Glutamatergic neuron (in vitro differentiated cells): ENCODE measurements at regions not wholly inside any gene's neighbourhood (a gene's known extent, or its start where the extent isn't known, plus 50 kb on each side); places are given as distances from the start of the nearest gene placed in this dataset.

Experiments used
- DNase-seq: peaks from one replicate; pipeline ENCODE4 v3.0.0; 2022
- H3K27ac Mint-ChIP-seq: one replicate; pipeline ENCODE4 v1.8.0; 2020; ENCODE audit warnings: mild to moderate bottlenecking, mixed read lengths, inconsistent platforms; ENCODE audit not compliant: unreplicated experiment
- H3K27me3 Mint-ChIP-seq: one replicate; pipeline ENCODE4 v1.8.0; 2020; ENCODE audit warnings: mild to moderate bottlenecking, moderate library complexity, mixed read lengths, inconsistent platforms; ENCODE audit not compliant: unreplicated experiment
- H3K36me3 Mint-ChIP-seq: one replicate; pipeline ENCODE4 v1.8.0; 2020; ENCODE audit warnings: mild to moderate bottlenecking, mixed read lengths, inconsistent platforms; ENCODE audit not compliant: unreplicated experiment
- H3K4me1 Mint-ChIP-seq: one replicate; pipeline ENCODE4 v1.8.0; 2020; ENCODE audit warnings: mild to moderate bottlenecking, low read depth, mixed read lengths, inconsistent platforms; ENCODE audit not compliant: unreplicated experiment
- H3K4me3 Mint-ChIP-seq: one replicate; pipeline ENCODE4 v1.8.0; 2020; ENCODE audit warnings: mild to moderate bottlenecking, mixed read lengths, inconsistent platforms; ENCODE audit not compliant: unreplicated experiment
- H3K9me3 Mint-ChIP-seq: one replicate; pipeline ENCODE4 v1.8.0; 2020; ENCODE audit warnings: mild to moderate bottlenecking, moderate library complexity, mixed read lengths, inconsistent platforms; ENCODE audit not compliant: unreplicated experiment
- TF ChIP-seq, protein P1 (sequence below): fragments of 200-600 bp; sonication (generic); IDR thresholded peaks from one replicate; pipeline ENCODE4 v1.5.0; 2021; ENCODE audit not compliant: partially characterized antibody, unreplicated experiment

DNA sequence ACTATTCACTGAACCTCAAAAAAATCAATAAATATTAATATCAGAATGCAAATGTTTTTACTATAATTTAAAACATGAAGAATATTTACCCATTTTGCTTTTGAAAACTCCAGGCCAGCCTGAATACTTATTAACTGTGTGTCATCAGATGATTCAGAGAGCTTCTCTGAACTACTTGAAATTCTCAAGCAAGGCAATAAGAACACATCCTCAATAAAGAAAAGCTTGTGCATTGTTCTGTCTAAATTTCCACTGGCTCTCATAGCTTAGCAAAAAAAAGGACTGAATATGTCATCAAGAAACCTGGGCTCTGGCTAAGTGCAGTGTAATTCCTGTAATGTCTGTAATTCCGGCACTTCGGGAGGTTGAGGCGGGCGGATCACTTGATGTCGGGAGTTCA is 194.1 kb downstream of the BTG1 start:
- Mint-ChIP-seq H3K4me3 (no peak overlapping the region), H3K27ac (no peak overlapping the region), H3K9me3 (no peaks in the 10 kb centered on the region), H3K36me3 (no peaks in the 10 kb centered on the region), H3K27me3 (no peaks in the 10 kb centered on the region), H3K4me1 (peaks cover 3% of the 10 kb centered on the region)
- no peak for DNase-seq
- TF ChIP-seq, protein P1, sequence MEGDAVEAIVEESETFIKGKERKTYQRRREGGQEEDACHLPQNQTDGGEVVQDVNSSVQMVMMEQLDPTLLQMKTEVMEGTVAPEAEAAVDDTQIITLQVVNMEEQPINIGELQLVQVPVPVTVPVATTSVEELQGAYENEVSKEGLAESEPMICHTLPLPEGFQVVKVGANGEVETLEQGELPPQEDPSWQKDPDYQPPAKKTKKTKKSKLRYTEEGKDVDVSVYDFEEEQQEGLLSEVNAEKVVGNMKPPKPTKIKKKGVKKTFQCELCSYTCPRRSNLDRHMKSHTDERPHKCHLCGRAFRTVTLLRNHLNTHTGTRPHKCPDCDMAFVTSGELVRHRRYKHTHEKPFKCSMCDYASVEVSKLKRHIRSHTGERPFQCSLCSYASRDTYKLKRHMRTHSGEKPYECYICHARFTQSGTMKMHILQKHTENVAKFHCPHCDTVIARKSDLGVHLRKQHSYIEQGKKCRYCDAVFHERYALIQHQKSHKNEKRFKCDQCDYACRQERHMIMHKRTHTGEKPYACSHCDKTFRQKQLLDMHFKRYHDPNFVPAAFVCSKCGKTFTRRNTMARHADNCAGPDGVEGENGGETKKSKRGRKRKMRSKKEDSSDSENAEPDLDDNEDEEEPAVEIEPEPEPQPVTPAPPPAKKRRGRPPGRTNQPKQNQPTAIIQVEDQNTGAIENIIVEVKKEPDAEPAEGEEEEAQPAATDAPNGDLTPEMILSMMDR = no peak

DNA sequence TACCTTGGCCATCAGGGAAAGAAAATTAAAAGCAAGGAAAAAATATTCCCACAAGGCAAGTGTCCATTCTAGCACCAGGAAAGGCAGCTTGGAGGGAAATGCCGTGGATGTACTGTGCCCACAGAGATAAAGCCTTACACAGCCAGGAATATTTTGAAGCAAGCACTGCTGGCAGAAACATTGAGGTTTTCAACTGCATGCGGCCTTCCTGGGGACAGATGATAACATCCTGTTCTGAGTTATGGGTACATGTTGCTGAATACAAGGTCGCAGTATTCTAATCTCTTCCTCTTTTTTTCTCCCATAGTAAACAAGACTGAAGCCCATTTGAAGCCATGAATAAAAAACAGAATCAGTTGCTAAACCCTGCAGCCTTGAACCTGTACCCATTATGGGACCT is 197.1 kb downstream of the BTG1 start:
- no peaks in the 10 kb centered on the region for H3K27me3 Mint-ChIP-seq
- TF ChIP-seq, protein P1 = no peak
- H3K9me3 Mint-ChIP-seq = no peaks in the 10 kb centered on the region
- H3K4me1 Mint-ChIP-seq = no peaks in the 10 kb centered on the region
- no peak for DNase-seq
- no peaks in the 10 kb centered on the region for H3K36me3 Mint-ChIP-seq
- H3K27ac Mint-ChIP-seq = no peak overlapping the region
- H3K4me3 Mint-ChIP-seq = no peak overlapping the region

DNA sequence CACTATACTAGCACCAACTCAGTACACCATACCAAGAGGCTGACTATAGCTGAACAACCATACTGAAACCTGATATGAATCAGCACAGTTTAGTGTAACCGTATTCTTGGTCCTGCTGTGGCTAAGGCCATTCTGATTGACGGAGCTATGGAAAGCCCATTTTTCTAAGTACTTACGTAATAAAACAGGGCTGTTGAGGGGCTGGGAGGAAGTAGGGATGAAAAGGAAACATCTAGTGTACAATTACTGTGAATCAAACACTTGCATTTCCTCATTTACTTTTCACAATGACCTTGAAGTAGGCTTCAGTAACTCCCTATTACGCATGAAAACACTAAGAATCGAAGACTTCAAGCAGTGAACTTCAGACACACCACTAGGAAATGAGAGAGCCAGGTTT is 198.2 kb downstream of the BTG1 start:
- TF ChIP-seq, protein P1 = no peak
- Mint-ChIP-seq H3K36me3 (no peaks in the 10 kb centered on the region), H3K4me3 (no peak overlapping the region), H3K4me1 (no peaks in the 10 kb centered on the region), H3K27ac (no peak overlapping the region), H3K27me3 (no peaks in the 10 kb centered on the region), H3K9me3 (no peaks in the 10 kb centered on the region)
- DNase-seq = no peak

DNA sequence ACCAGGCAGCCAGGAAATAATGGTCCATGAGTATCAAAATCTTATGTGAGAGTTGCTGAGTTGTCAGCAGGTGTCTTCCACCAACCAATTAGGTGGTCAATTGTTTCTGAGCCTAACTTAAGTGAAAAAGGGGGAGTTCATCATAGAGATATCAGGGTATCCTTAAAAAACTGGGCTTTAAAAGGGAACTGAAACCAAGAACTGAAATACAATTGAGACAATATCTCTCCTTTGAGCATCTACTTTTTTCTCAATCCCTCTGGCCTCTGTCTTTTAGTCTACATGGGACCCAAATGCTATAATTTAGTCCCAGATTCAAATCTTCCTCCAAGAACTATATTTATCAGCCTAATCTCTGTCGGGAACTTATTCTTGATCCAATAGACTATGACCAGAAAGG is 201.0 kb downstream of the BTG1 start:
- no peak overlapping the region for H3K4me3 Mint-ChIP-seq
- no peaks in the 10 kb centered on the region for H3K9me3 Mint-ChIP-seq
- TF ChIP-seq, protein P1 = no peak
- H3K4me1 Mint-ChIP-seq = no peaks in the 10 kb centered on the region
- DNase-seq = no peak
- no peaks in the 10 kb centered on the region for H3K36me3 Mint-ChIP-seq
- no peaks in the 10 kb centered on the region for H3K27me3 Mint-ChIP-seq
- no peak overlapping the region for H3K27ac Mint-ChIP-seq

DNA sequence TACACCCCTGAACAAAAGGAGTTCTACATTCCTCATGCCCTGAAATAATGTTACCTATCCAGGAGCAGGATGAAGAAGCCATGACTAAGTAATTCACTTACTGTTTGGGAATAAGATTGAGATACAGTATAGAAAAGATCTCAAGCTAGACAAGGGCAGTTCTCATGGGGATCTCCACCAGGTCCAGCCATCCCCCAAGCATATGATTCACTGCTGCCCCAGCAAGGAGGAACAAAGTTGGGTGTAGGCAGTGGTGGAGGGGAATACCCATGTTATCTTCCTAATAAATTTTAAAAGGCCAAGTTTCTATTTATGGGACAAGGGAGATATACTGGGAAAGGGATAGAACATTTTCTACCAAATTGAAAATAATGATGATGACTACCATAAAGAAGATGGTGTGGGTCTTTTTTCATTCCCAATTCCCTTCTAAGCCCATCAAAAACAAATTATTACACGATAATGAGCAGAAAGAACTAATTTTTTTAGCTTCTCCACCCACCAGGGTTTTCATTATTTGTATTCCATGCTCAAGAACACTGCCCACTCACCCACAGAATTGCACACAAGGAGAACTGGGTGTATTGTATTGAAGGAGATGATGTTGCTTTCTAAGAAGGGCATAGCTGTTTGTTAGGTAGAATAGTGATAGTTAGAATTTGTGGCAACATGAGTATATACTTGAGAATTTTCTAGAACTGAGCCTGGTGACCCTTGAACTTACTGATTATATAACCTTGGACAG is 204.6 kb downstream of the BTG1 start:
- Mint-ChIP-seq H3K9me3 (no peaks in the 10 kb centered on the region), H3K27ac (no peak overlapping the region), H3K27me3 (no peaks in the 10 kb centered on the region), H3K36me3 (no peaks in the 10 kb centered on the region), H3K4me1 (no peaks in the 10 kb centered on the region), H3K4me3 (no peak overlapping the region)
- no peak for DNase-seq
- TF ChIP-seq, protein P1 = no peak
